Uterus (tissue), 3 donors: ENCODE measurements at regions not wholly inside any gene's neighbourhood (a gene's known extent, or its start where the extent isn't known, plus 50 kb on each side); places are given as distances from the start of the nearest gene placed in this dataset.

Experiments
- DNase-seq, 2 donors: peaks; one replicate each; pipeline ENCODE4 v3.0.0-alpha.2; 2019 to 2020
- H3K27ac ChIP-seq, 2 donors: fragments of 200-600 bp; sonication (generic); 1 replicate in 1 of 2; 2 replicates in 1 of 2; pipeline ENCODE4 v1.5.1; 2016 to 2018
- H3K27me3 ChIP-seq, 2 donors: fragments of 200-600 bp; sonication (generic); one replicate each; pipeline ENCODE4 v1.5.1; 2018 to 2019; ENCODE audit warnings: control low read depth in 1 of 2
- H3K36me3 ChIP-seq, 2 donors: fragments of 200-600 bp; sonication (generic); one replicate each; pipeline ENCODE4 v1.5.1; 2019; ENCODE audit warnings: control low read depth in 1 of 2
- H3K4me1 ChIP-seq, 2 donors: fragments of 200-600 bp; sonication (generic); one replicate each; pipeline ENCODE4 v1.5.1; 2018 to 2019; ENCODE audit warnings: control low read depth in 1 of 2
- H3K4me3 ChIP-seq, 2 donors: fragments of 200-600 bp; sonication (generic); 1 replicate in 1 of 2; 2 replicates in 1 of 2; pipeline ENCODE4 v1.5.1; 2018 to 2019; ENCODE audit warnings: mild to moderate bottlenecking in 1 of 2
- H3K9me3 ChIP-seq, 2 donors: fragments of 200-600 bp; sonication (generic); one replicate each; pipeline ENCODE4 v1.5.1; 2019; ENCODE audit warnings: control low read depth in 1 of 2
- CTCF ChIP-seq, 4 experiments: fragments of 200-600 bp in 2 of 4; fragments of 450-650 bp in 2 of 4; sonication (generic) in 2 of 4; IDR thresholded peaks; one replicate each; pipeline ENCODE4 v1.5.1; 2016 to 2019; ENCODE audit warnings: antibody characterized with exemption in 4 of 4, mild to moderate bottlenecking in 2 of 4, moderate library complexity in 1 of 4
- POLR2A ChIP-seq, 2 donors: fragments of 450-650 bp; IDR thresholded peaks; one replicate each; pipeline ENCODE4 v1.6.1; 2016; ENCODE audit warnings: antibody characterized with exemption in 2 of 2, mild to moderate bottlenecking in 1 of 2, moderate library complexity in 1 of 2
- intact Hi-C: fragments of 100-400 bp; cut with DNase I; formaldehyde crosslinking; loops from one replicate; pipeline ENCODE4 v1.15.1; 2023; ENCODE audit warnings: low total_unique reads
- donor health status: DM: yes; HTN: yes; CAD: no.

GRCh38 chr20:23153696-23154341, 67.7 kb upstream of the CD93 start:
- Histone ChIP-seq H3K27ac (no peak overlapping the region), H3K27me3 (no peaks in the 10 kb centered on the region), H3K4me1 (no peaks in the 10 kb centered on the region), H3K36me3 (no peaks in the 10 kb centered on the region), H3K4me3 (no peak overlapping the region), H3K9me3 (no peaks in the 10 kb centered on the region)
- intact Hi-C loops, result no loop called here
- no peak for TF ChIP-seq POLR2A (IDR thresholded peaks at IDR 0.05)
- no peak for TF ChIP-seq CTCF (IDR thresholded peaks at IDR 0.05)
- DNase-seq, result no peak

- Histone ChIP-seq H3K4me3 (no peak overlapping the region), H3K4me1 (no peaks in the 10 kb centered on the region), H3K36me3 (no peaks in the 10 kb centered on the region), H3K27me3 (no peaks in the 10 kb centered on the region), H3K27ac (peak overlapping the region; percentile 46 to 64), H3K9me3 (no peaks in the 10 kb centered on the region)
- no peak for TF ChIP-seq POLR2A (IDR thresholded peaks at IDR 0.05)
- TF ChIP-seq CTCF (IDR thresholded peaks at IDR 0.05), result no peak
- intact Hi-C loops, result no loop called here
- no peak for DNase-seq
These were observed 66.8 kb upstream of the CD93 start for GRCh38 chr20:23152902-23153301.

GRCh38 chr20:23152308-23152892, 66.3 kb upstream of the CD93 start:
- intact Hi-C loops, result no loop called here
- H3K27ac ChIP-seq, result peak overlapping the region; percentile 46 to 64
- DNase-seq, result peak; percentile 53 to 58
- no peak overlapping the region for H3K4me3 ChIP-seq
- no peaks in the 10 kb centered on the region for H3K9me3 ChIP-seq
- no peaks in the 10 kb centered on the region for H3K36me3 ChIP-seq
- no peaks in the 10 kb centered on the region for H3K27me3 ChIP-seq
- TF ChIP-seq CTCF (IDR thresholded peaks at IDR 0.05), result no peak
- no peak for TF ChIP-seq POLR2A (IDR thresholded peaks at IDR 0.05)
- H3K4me1 ChIP-seq, result no peaks in the 10 kb centered on the region

- TF ChIP-seq CTCF (IDR thresholded peaks at IDR 0.05) (no peak), POLR2A (IDR thresholded peaks at IDR 0.05) (no peak)
- Histone ChIP-seq H3K4me3 (no peak overlapping the region), H3K27ac (peak overlapping the region; percentile 46 to 64), H3K27me3 (no peaks in the 10 kb centered on the region), H3K36me3 (no peaks in the 10 kb centered on the region), H3K4me1 (no peaks in the 10 kb centered on the region), H3K9me3 (no peaks in the 10 kb centered on the region)
- intact Hi-C loops, result no loop called here
- no peak for DNase-seq
These were observed 65.8 kb upstream of the CD93 start for GRCh38 chr20:23151885-23152284.

- intact Hi-C loops, result no loop called here
- TF ChIP-seq CTCF (IDR thresholded peaks at IDR 0.05) (no peak), POLR2A (IDR thresholded peaks at IDR 0.05) (no peak)
- no peaks in the 10 kb centered on the region for H3K4me1 ChIP-seq
- no peaks in the 10 kb centered on the region for H3K27me3 ChIP-seq
- no peak for DNase-seq
- H3K36me3 ChIP-seq, result no peaks in the 10 kb centered on the region
- H3K9me3 ChIP-seq, result no peaks in the 10 kb centered on the region
- peak overlapping the region in 1 of 2 donors; percentile 46 for H3K27ac ChIP-seq
- no peak overlapping the region for H3K4me3 ChIP-seq
These were observed 65.0 kb upstream of the CD93 start for GRCh38 chr20:23151008-23151703.
